H1 (cell line): ENCODE measurements at regions not wholly inside any gene's neighbourhood (a gene's known extent, or its start where the extent isn't known, plus 50 kb on each side); places are given as distances from the start of the nearest gene placed in this dataset.

Experiments
- CTBP2 ChIP-seq: IDR thresholded peaks from 2 replicates; pipeline ENCODE4 v1.7.0; 2011; ENCODE audit warnings: borderline replicate concordance, mild to moderate bottlenecking, moderate library complexity, mixed read lengths, low read length; ENCODE audit not compliant: insufficient read depth, insufficient read length

- no peak for TF ChIP-seq CTBP2
Observed at GRCh38 chr10:64573623-64574325, 1052.6 kb downstream of the REEP3 start (continued).
